ENCODE measurements at regions not wholly inside any gene's neighbourhood (a gene's known extent, or its start where the extent isn't known, plus 50 kb on each side); places are given as distances from the start of the nearest gene placed in this dataset.
A peak's percentile ranks its signal among the peaks of the same experiment; 100 is the strongest.
"Not testable (repeated sequence)": the region's sequence is repeated elsewhere in the genome, so short reads cannot be mapped to it uniquely, and the experiment has no call there.

- FAIRE-seq = peak; percentile 9
- TF ChIP-seq CTCF (optimal IDR thresholded peaks at IDR 0.05 in 1 of 3, IDR thresholded peaks at IDR 0.05 in 1 of 3, conservative IDR thresholded peaks at IDR 0.05 in 1 of 3; ENCODE audit: extremely low read depth in 1 of 3, insufficient read depth in 2 of 3, low read length in 3 of 3) (no peak), EZH2 (IDR thresholded peaks at IDR 0.05; ENCODE audit: low read length) (no peak)
Measured at GRCh38 chr1:214143006-214143992, 137.7 kb upstream of the SMYD2 start.

GRCh38 chr1:214144521-214144920 is 136.4 kb upstream of the SMYD2 start:
- not testable (repeated sequence) for H3K27ac ChIP-seq (ENCODE audit: control insufficient read depth, insufficient read depth, low read length)

More at GRCh38 chr1:214143006-214143992, 137.7 kb upstream of the SMYD2 start:
- Histone ChIP-seq H3K36me3 (ENCODE audit: control insufficient read depth in 2 of 2, extremely low read depth in 1 of 2, insufficient read depth in 2 of 2, low read length in 2 of 2) (no peaks in the 10 kb centered on the region), H3K27me3 (ENCODE audit: control insufficient read depth, extremely low read depth, insufficient read depth, low read length) (no peaks in the 10 kb centered on the region), H3K9ac (ENCODE audit: control insufficient read depth, extremely low read depth, insufficient read depth, low read length) (no peak overlapping the region), H3K27ac (ENCODE audit: control insufficient read depth, insufficient read depth, low read length) (no peak overlapping the region), H2AFZ (ENCODE audit: control insufficient read depth, low read length) (peak overlapping the region; percentile 25), H4K20me1 (ENCODE audit: control insufficient read depth, extremely low read depth, insufficient read depth, low read length) (no peaks in the 10 kb centered on the region), H3K9me3 (ENCODE audit: control insufficient read depth, low read depth, low read length) (no peaks in the 10 kb centered on the region), H3K4me1 (ENCODE audit: control insufficient read depth, extremely low read depth, insufficient read depth, low read length) (peaks cover 9% of the 10 kb centered on the region), H3K4me3 (ENCODE audit: control insufficient read depth in 2 of 3, extremely low read depth in 1 of 3, insufficient read depth in 2 of 3, low read depth in 1 of 3, low read length in 3 of 3) (no peak overlapping the region), H3K4me2 (ENCODE audit: control insufficient read depth, extremely low read depth, insufficient read depth, low read depth, low read length) (no peak overlapping the region), H3K79me2 (ENCODE audit: control insufficient read depth, insufficient read depth, low read length) (no peaks in the 10 kb centered on the region), H3K9me1 (ENCODE audit: control insufficient read depth, extremely low read depth, insufficient read depth, low read length) (no peaks in the 10 kb centered on the region)
- dilution Hi-C loops (cut with MboI; ENCODE audit: extremely low pct_ligation_motif_present, low sequenced_read_pairs) = no loop called here
- DNase-seq (ENCODE audit: low read depth, low spot score) = no peak

More at GRCh38 chr1:214144521-214144920, 136.4 kb upstream of the SMYD2 start:
- H3K79me2 ChIP-seq (ENCODE audit: control insufficient read depth, insufficient read depth, low read length); H3K9me1 ChIP-seq (ENCODE audit: control insufficient read depth, extremely low read depth, insufficient read depth, low read length); H3K4me3 ChIP-seq (ENCODE audit: control insufficient read depth in 2 of 3, extremely low read depth in 1 of 3, insufficient read depth in 2 of 3, low read depth in 1 of 3, low read length in 3 of 3); H3K36me3 ChIP-seq (ENCODE audit: control insufficient read depth in 2 of 2, extremely low read depth in 1 of 2, insufficient read depth in 2 of 2, low read length in 2 of 2); H3K27me3 ChIP-seq (ENCODE audit: control insufficient read depth, extremely low read depth, insufficient read depth, low read length); H3K9me3 ChIP-seq (ENCODE audit: control insufficient read depth, low read depth, low read length); dilution Hi-C loops (cut with MboI; ENCODE audit: extremely low pct_ligation_motif_present, low sequenced_read_pairs); H4K20me1 ChIP-seq (ENCODE audit: control insufficient read depth, extremely low read depth, insufficient read depth, low read length); H3K9ac ChIP-seq (ENCODE audit: control insufficient read depth, extremely low read depth, insufficient read depth, low read length); H3K4me1 ChIP-seq (ENCODE audit: control insufficient read depth, extremely low read depth, insufficient read depth, low read length): not testable (repeated sequence)
- H2AFZ ChIP-seq (ENCODE audit: control insufficient read depth, low read length) = peak overlapping the region; percentile 43
- DNase-seq (ENCODE audit: low read depth, low spot score) (peak; percentile 15), FAIRE-seq (peak; percentile 76)
- peak overlapping the region; percentile 25 for H3K4me2 ChIP-seq (ENCODE audit: control insufficient read depth, extremely low read depth, insufficient read depth, low read depth, low read length)

Data from keratinocyte (primary cell).